Right lobe of liver (tissue), 4 donors: ENCODE measurements at regions not wholly inside any gene's neighbourhood (a gene's known extent, or its start where the extent isn't known, plus 50 kb on each side); places are given as distances from the start of the nearest gene placed in this dataset.

Source experiments
- CTCF ChIP-seq, 4 donors: fragments of 200-600 bp in 3 of 4; fragments of 450-650 bp in 1 of 4; IDR thresholded peaks; one replicate each; pipeline versions ENCODE4 v1.5.1 to v1.8.0; 2016 to 2022; ENCODE audit warnings: antibody characterized with exemption in 4 of 4, mild to moderate bottlenecking in 2 of 4
- POLR2A ChIP-seq: fragments of 450-650 bp; IDR thresholded peaks from one replicate; pipeline ENCODE4 v1.6.1; 2017; ENCODE audit warnings: antibody characterized with exemption, mild to moderate bottlenecking
- donor health status: DM: no; HTN: no; CAD: no.
- donor health status: DM: no; HTN: no; CAD: no.
- donor health status: DM: no; HTN: yes; CAD: no.

DNA sequence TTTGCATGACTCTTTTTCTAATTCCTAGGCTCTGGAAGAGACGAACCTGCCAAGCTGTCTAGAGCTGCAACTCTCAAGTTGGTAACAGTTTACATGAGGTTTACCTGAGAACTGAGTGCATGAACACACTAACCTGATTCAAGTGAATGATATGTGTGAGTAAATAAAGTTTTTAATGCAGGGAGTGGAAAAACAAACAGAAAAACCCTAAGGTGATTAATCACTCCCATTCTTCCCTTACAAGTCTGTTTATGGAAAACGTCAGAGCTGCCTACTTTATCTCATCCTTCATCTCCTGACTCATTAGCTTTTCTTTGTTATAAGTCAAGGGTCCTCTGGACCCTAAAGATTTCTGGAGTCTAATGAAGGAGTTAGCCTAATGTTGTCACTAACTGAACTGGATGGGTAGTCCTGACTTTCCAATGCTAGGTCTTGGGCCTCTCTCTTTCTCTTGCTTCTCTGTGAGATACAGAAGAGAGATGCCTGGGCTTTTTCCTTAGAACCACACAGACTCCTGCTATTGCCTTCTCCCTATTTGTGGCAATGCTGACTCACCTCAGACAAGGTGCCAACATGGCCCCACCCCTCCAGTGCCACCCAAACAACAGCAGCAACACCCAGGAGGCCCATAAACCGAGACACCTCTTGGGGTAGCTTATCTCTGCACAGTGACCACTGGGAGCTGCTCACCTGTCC is 952.4 kb downstream of the EPHA4 start:
- TF ChIP-seq CTCF (IDR thresholded peaks at IDR 0.05) (no peak), POLR2A (no peak)
